ENCODE measurements at regions not wholly inside any gene's neighbourhood (a gene's known extent, or its start where the extent isn't known, plus 50 kb on each side); places are given as distances from the start of the nearest gene placed in this dataset.
"Not testable (repeated sequence)": the region's sequence is repeated elsewhere in the genome, so short reads cannot be mapped to it uniquely, and the experiment has no call there.

- Histone ChIP-seq H3K4me3 (ENCODE audit: control insufficient read depth in 1 of 7, extremely low read depth in 1 of 7, insufficient read depth in 4 of 7, low read depth in 2 of 7, low read length in 6 of 7) (no peak overlapping the region), H3K36me3 (ENCODE audit: control insufficient read depth in 4 of 4, insufficient read depth in 4 of 4, low read length in 3 of 4) (no peaks in the 10 kb centered on the region), H3K27ac (ENCODE audit: insufficient read depth in 1 of 2, low read depth in 1 of 2, low read length in 2 of 2, poor library complexity in 1 of 2, severe bottlenecking in 2 of 2) (no peak overlapping the region), H3K9me3 (ENCODE audit: control extremely low read depth in 1 of 5, control insufficient read depth in 4 of 5, insufficient read depth in 2 of 5, low read depth in 1 of 5, low read length in 4 of 5) (peaks cover 0 to 4% (median 0%) of the 10 kb centered on the region in 5 experiments), H3K27me3 (replicated peaks in 2 of 5; ENCODE audit: control insufficient read depth in 4 of 5, insufficient read depth in 5 of 5, low read length in 4 of 5) (peaks cover 0 to 60% (median 28%) of the 10 kb centered on the region in 5 experiments), H3K4me1 (ENCODE audit: control extremely low read depth in 1 of 4, control insufficient read depth in 4 of 4, insufficient read depth in 4 of 4, low read length in 3 of 4) (peaks cover 0 to 23% (median 8%) of the 10 kb centered on the region in 4 experiments)
- POLR2A ChIA-PET: no interaction called here
- CTCF ChIA-PET: no interaction called here
- no peak for DNase-seq
- WGBS (ENCODE audit: insufficient coverage): 50% methylated on average over 1 of the region's 4 CpGs
These were observed 262.1 kb downstream of the AHR start for GRCh38 chr7:17560516-17560915.

DNA sequence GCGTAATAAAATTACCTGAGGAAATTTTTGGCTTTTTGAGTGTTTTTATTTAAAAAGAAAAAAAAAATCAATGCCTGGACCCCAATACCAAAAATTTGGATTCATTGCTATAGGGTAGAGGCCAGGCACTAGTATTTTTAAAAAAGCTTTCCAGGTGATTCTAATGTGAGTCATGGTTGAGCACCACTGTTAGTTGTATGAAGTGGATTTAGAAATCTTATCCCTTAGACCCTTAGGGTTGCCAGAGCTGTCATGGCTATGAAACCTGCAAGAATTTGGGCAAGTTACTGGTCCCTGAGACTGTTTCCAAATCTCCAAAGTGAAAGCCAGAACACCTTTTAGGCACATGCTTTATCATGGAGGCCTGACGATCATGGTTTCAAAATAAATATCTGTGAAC lies 262.5 kb downstream of the AHR start:
- CTCF ChIA-PET: no interaction called here
- WGBS (ENCODE audit: insufficient coverage): no CpG with 5 or more reads among the region's 2 CpGs
- no peak for DNase-seq
- Histone ChIP-seq H3K4me1 (ENCODE audit: control extremely low read depth in 1 of 4, control insufficient read depth in 4 of 4, insufficient read depth in 4 of 4, low read length in 3 of 4) (peaks cover 0 to 23% (median 8%) of the 10 kb centered on the region in 4 experiments), H3K27ac (ENCODE audit: insufficient read depth in 1 of 2, low read depth in 1 of 2, low read length in 2 of 2, poor library complexity in 1 of 2, severe bottlenecking in 2 of 2) (no peak overlapping the region), H3K9me3 (ENCODE audit: control extremely low read depth in 1 of 5, control insufficient read depth in 4 of 5, insufficient read depth in 2 of 5, low read depth in 1 of 5, low read length in 4 of 5) (peaks cover 0 to 4% (median 0%) of the 10 kb centered on the region in 5 experiments), H3K36me3 (ENCODE audit: control insufficient read depth in 4 of 4, insufficient read depth in 4 of 4, low read length in 3 of 4) (no peaks in the 10 kb centered on the region), H3K27me3 (replicated peaks in 2 of 5; ENCODE audit: control insufficient read depth in 4 of 5, insufficient read depth in 5 of 5, low read length in 4 of 5) (peaks cover 0 to 58% (median 28%) of the 10 kb centered on the region in 5 experiments), H3K4me3 (ENCODE audit: control insufficient read depth in 1 of 7, extremely low read depth in 1 of 7, insufficient read depth in 4 of 7, low read depth in 2 of 7, low read length in 6 of 7) (no peak overlapping the region)
- POLR2A ChIA-PET: no interaction called here

DNA sequence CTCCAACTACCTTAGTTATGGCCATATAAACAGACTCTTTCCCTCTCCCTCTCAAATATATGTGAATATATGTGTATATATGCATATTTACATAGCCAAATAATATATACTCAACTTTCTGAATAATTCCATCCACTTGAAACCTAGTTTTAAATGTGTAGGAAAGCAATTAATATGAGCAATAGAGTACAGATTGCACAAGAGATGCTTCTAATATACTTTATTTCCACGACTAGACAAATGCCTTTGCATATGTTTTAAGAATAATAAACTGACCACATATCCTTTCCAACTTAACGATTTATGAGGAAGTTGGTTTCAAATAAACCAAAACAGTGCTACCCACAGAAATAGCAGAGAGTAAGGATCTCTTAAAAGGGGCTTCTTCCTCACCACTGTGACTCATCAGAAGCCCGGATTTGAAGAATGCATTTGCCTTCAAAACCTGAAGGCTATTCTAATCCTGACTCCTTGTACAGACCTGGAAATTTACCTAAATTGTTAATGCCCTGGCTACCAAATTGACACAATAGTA lies 266.3 kb downstream of the AHR start:
- ChIA-PET CTCF (no interaction called here), POLR2A (interaction anchor here (0.7 kb wide), 1 partner anchor 926 kb away, joined by 3 read pairs; no protein-coding TSS in a partner anchor)
- no peak overlapping the region for H3K27ac ChIP-seq (ENCODE audit: insufficient read depth in 1 of 2, low read depth in 1 of 2, low read length in 2 of 2, poor library complexity in 1 of 2, severe bottlenecking in 2 of 2)
- no peak overlapping the region for H3K4me3 ChIP-seq (ENCODE audit: control insufficient read depth in 1 of 7, extremely low read depth in 1 of 7, insufficient read depth in 4 of 7, low read depth in 2 of 7, low read length in 6 of 7)
- peak; percentile 78 to 97 (median 95) for DNase-seq
- peaks cover 0 to 20% (median 4%) of the 10 kb centered on the region in 4 experiments for H3K4me1 ChIP-seq (ENCODE audit: control extremely low read depth in 1 of 4, control insufficient read depth in 4 of 4, insufficient read depth in 4 of 4, low read length in 3 of 4)
- H3K9me3 ChIP-seq (ENCODE audit: control extremely low read depth in 1 of 5, control insufficient read depth in 4 of 5, insufficient read depth in 2 of 5, low read depth in 1 of 5, low read length in 4 of 5): peaks cover 0 to 5% (median 0%) of the 10 kb centered on the region in 5 experiments
- WGBS (ENCODE audit: insufficient coverage): 0% methylated on average over 1 of the region's 3 CpGs
- no peaks in the 10 kb centered on the region for H3K36me3 ChIP-seq (ENCODE audit: control insufficient read depth in 4 of 4, insufficient read depth in 4 of 4, low read length in 3 of 4)
- peaks cover 0 to 32% (median 14%) of the 10 kb centered on the region in 5 experiments for H3K27me3 ChIP-seq (replicated peaks in 2 of 5; ENCODE audit: control insufficient read depth in 4 of 5, insufficient read depth in 5 of 5, low read length in 4 of 5)

DNA sequence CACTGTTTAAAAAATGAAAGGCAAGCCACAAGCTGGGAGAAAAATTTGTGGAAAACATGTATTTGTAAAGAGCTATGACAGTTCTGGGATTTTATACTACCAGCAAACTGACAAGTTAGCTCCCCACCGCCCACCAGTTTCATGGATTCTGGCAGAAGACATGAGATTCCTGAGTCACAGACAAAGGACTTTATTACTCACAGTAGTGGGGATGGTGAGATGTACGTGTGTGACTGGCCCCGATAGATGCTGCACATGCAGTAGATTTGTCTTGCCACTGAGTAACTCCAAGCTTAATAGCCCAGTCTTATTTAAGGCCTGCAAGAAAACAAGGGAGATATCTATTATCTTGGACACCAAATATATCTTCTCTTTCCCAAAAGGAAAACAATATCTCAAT lies 281.7 kb downstream of the AHR start:
- ChIA-PET POLR2A (no interaction called here), CTCF (no interaction called here)
- Histone ChIP-seq H3K27ac (ENCODE audit: insufficient read depth in 1 of 2, low read depth in 1 of 2, low read length in 2 of 2, poor library complexity in 1 of 2, severe bottlenecking in 2 of 2) (no peak overlapping the region), H3K27me3 (replicated peaks in 2 of 5; ENCODE audit: control insufficient read depth in 4 of 5, insufficient read depth in 5 of 5, low read length in 4 of 5) (peaks cover 0 to 7% (median 0%) of the 10 kb centered on the region in 5 experiments), H3K4me1 (ENCODE audit: control extremely low read depth in 1 of 4, control insufficient read depth in 4 of 4, insufficient read depth in 4 of 4, low read length in 3 of 4) (no peaks in the 10 kb centered on the region), H3K4me3 (ENCODE audit: control insufficient read depth in 1 of 7, extremely low read depth in 1 of 7, insufficient read depth in 4 of 7, low read depth in 2 of 7, low read length in 6 of 7) (no peak overlapping the region), H3K9me3 (ENCODE audit: control extremely low read depth in 1 of 5, control insufficient read depth in 4 of 5, insufficient read depth in 2 of 5, low read depth in 1 of 5, low read length in 4 of 5) (peaks cover 0 to 21% (median 3%) of the 10 kb centered on the region in 5 experiments), H3K36me3 (ENCODE audit: control insufficient read depth in 4 of 4, insufficient read depth in 4 of 4, low read length in 3 of 4) (no peaks in the 10 kb centered on the region)
- WGBS (ENCODE audit: insufficient coverage): 100% methylated on average over 1 of the region's 3 CpGs
- no peak for DNase-seq

DNA sequence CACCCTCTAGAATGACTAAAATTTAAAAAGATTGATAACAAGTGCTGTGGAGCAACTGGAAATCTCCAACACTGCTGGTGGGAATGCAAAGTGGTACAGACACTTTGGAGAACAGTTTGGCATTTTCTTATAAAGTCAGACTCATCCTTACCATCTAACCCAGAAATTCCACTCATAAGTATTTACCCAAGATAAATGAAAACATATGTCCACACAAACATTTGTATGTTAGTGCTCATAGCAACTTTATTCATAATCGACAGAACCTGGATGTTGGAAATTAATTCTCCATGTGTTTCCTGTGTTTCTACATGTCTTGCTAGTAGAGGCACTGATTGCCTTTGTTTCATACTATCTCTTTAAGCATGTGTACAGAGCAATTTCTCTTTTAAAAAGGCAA lies 282.4 kb downstream of the AHR start:
- DNase-seq: no peak
- Histone ChIP-seq H3K4me1 (ENCODE audit: control extremely low read depth in 1 of 4, control insufficient read depth in 4 of 4, insufficient read depth in 4 of 4, low read length in 3 of 4) (no peaks in the 10 kb centered on the region), H3K36me3 (ENCODE audit: control insufficient read depth in 4 of 4, insufficient read depth in 4 of 4, low read length in 3 of 4) (no peaks in the 10 kb centered on the region), H3K4me3 (ENCODE audit: control insufficient read depth in 1 of 7, extremely low read depth in 1 of 7, insufficient read depth in 4 of 7, low read depth in 2 of 7, low read length in 6 of 7) (no peak overlapping the region), H3K9me3 (ENCODE audit: control extremely low read depth in 1 of 5, control insufficient read depth in 4 of 5, insufficient read depth in 2 of 5, low read depth in 1 of 5, low read length in 4 of 5) (peaks cover 0 to 16% (median under 1%) of the 10 kb centered on the region in 5 experiments), H3K27me3 (replicated peaks in 2 of 5; ENCODE audit: control insufficient read depth in 4 of 5, insufficient read depth in 5 of 5, low read length in 4 of 5) (peaks cover 0 to 10% (median 5%) of the 10 kb centered on the region in 5 experiments), H3K27ac (ENCODE audit: insufficient read depth in 1 of 2, low read depth in 1 of 2, low read length in 2 of 2, poor library complexity in 1 of 2, severe bottlenecking in 2 of 2) (no peak overlapping the region)
- no CpG with 5 or more reads among the region's 1 CpG for WGBS (ENCODE audit: insufficient coverage)
- ChIA-PET POLR2A (no interaction called here), CTCF (no interaction called here)

DNA sequence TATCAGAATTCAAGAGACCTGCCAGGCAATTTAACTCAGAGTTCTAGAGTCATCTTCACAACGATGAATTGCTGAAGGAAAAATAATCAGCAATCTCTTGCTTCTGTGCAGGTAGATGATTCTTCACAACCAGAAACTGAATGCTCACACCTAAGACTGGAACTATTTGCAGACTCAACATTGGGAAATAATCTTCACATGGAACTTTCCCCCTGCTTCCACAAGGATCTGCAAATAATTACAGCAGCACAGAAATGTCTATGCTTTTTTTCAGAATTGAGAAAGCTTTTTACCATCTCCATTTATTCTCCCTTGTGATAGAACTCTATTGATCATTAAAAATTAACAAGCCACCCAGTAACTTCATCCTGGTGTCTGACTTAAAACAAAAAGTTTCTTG lies 282.8 kb downstream of the AHR start:
- no peaks in the 10 kb centered on the region for H3K36me3 ChIP-seq (ENCODE audit: control insufficient read depth in 4 of 4, insufficient read depth in 4 of 4, low read length in 3 of 4)
- H3K4me1 ChIP-seq (ENCODE audit: control extremely low read depth in 1 of 4, control insufficient read depth in 4 of 4, insufficient read depth in 4 of 4, low read length in 3 of 4): no peaks in the 10 kb centered on the region
- CTCF ChIA-PET: no interaction called here
- peaks cover 0 to 13% (median 0%) of the 10 kb centered on the region in 5 experiments for H3K9me3 ChIP-seq (ENCODE audit: control extremely low read depth in 1 of 5, control insufficient read depth in 4 of 5, insufficient read depth in 2 of 5, low read depth in 1 of 5, low read length in 4 of 5)
- POLR2A ChIA-PET: no interaction called here
- no peak overlapping the region for H3K4me3 ChIP-seq (ENCODE audit: control insufficient read depth in 1 of 7, extremely low read depth in 1 of 7, insufficient read depth in 4 of 7, low read depth in 2 of 7, low read length in 6 of 7)
- H3K27me3 ChIP-seq (replicated peaks in 2 of 5; ENCODE audit: control insufficient read depth in 4 of 5, insufficient read depth in 5 of 5, low read length in 4 of 5): peaks cover 0 to 10% (median 6%) of the 10 kb centered on the region in 5 experiments
- DNase-seq: no peak
- H3K27ac ChIP-seq (ENCODE audit: insufficient read depth in 1 of 2, low read depth in 1 of 2, low read length in 2 of 2, poor library complexity in 1 of 2, severe bottlenecking in 2 of 2): no peak overlapping the region
- 100% methylated on average over 1 of the region's 1 CpG for WGBS (ENCODE audit: insufficient coverage)

GRCh38 chr7:17582696-17583095 lies 284.2 kb downstream of the AHR start:
- H3K4me3 ChIP-seq (ENCODE audit: control insufficient read depth in 1 of 7, extremely low read depth in 1 of 7, insufficient read depth in 4 of 7, low read depth in 2 of 7, low read length in 6 of 7); H3K36me3 ChIP-seq (ENCODE audit: control insufficient read depth in 4 of 4, insufficient read depth in 4 of 4, low read length in 3 of 4); DNase-seq; H3K9me3 ChIP-seq (ENCODE audit: control extremely low read depth in 1 of 5, control insufficient read depth in 4 of 5, insufficient read depth in 2 of 5, low read depth in 1 of 5, low read length in 4 of 5); H3K4me1 ChIP-seq (ENCODE audit: control extremely low read depth in 1 of 4, control insufficient read depth in 4 of 4, insufficient read depth in 4 of 4, low read length in 3 of 4); CTCF ChIA-PET; H3K27ac ChIP-seq (ENCODE audit: insufficient read depth in 1 of 2, low read depth in 1 of 2, low read length in 2 of 2, poor library complexity in 1 of 2, severe bottlenecking in 2 of 2): not testable (repeated sequence)
- POLR2A ChIA-PET: interaction anchor here (0.6 kb wide), 1 partner anchor 30 kb away, joined by 3 read pairs; no protein-coding TSS in a partner anchor
- WGBS (ENCODE audit: insufficient coverage): no CpG with 5 or more reads among the region's 2 CpGs
- peaks cover 0 to 10% (median 6%) of the 10 kb centered on the region in 5 experiments for H3K27me3 ChIP-seq (replicated peaks in 2 of 5; ENCODE audit: control insufficient read depth in 4 of 5, insufficient read depth in 5 of 5, low read length in 4 of 5)
